T-helper 1 cell treated with Interleukin-12 subunit alpha and Interleukin-12 subunit beta and Interleukin-4 antibody, amounts not matched to agents 30 ng/mL and 1 ng/mL, for 36 hours (primary cell): ENCODE measurements at regions not wholly inside any gene's neighbourhood (a gene's known extent, or its start where the extent isn't known, plus 50 kb on each side); places are given as distances from the start of the nearest gene placed in this dataset.

ENCODE experiments used
- intact Hi-C: fragments of 100-400 bp; cut with micrococcal nuclease; formaldehyde crosslinking; loops from one replicate; pipeline ENCODE4 v1.15.1; 2024

GRCh38 chr12:77630790-77631445 lies 199.8 kb upstream of the NAV3 start:
- intact Hi-C loops, result no loop called here

GRCh38 chr12:77630344-77630743 lies 200.3 kb upstream of the NAV3 start:
- intact Hi-C loops, result no loop called here

DNA sequence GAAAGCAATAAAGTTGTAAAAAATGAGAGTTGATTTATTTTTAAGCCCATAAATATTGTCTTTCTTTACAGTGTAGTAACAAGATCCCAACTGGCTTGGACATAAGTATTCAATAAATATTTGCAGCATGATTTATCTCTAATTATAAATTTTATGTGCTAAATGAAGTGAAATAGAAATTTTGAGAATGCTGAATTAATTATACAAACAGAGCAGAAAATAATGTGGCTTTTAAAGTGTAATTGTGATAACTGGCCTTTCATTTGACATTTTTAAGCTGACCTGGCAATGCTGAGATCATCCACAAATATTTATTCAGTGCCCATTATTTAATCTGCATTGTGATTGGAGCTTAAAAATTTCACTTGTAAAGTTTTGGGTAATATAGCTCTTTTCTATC lies 201.6 kb upstream of the NAV3 start:
- intact Hi-C loops, result no loop called here

- intact Hi-C loops, result no loop called here
Measured at GRCh38 chr12:77625441-77625840, 205.3 kb upstream of the NAV3 start.

GRCh38 chr12:77619425-77619824 lies 211.3 kb upstream of the NAV3 start:
- intact Hi-C loops, result no loop called here

DNA sequence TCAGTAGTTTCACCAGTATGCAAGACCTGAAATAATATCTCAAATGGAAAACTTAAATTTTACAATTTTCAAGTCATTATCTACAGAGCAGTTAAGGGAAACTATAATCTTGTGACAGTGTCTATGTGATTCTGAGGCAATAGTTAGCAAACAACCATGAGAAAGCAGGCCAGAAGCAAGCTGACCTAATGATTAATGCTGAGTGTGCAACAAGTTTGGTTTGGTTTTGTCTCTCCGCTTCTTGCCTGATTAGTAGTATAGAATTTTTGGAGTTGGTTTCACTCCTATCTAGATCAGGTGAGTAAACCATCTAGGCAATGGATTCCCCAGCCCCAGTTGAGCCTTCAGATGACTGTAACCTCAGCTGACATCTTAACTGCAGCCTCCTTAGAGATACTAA lies 212.9 kb upstream of the NAV3 start:
- intact Hi-C loops, result no loop called here

DNA sequence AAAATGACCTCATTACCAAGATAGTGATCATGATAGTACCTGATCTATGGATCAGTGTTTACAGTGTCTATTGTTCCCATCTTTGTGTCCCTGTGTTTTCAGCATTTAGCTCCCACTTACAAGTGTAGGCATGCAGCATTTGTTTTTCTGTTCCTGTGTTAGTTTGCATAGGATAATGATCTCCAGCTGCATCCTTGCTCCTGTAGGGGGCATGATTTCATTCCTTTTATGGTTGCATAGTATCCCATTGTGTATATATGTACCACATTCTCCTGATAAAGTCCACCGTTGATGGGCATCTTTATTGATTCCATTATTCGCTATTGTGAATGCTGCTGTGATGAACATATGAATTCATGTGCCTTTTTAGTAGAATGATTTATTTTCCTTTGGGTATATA lies 215.4 kb upstream of the NAV3 start:
- intact Hi-C loops, result no loop called here

GRCh38 chr12:77613411-77613810 lies 217.3 kb upstream of the NAV3 start:
- intact Hi-C loops, result no loop called here

DNA sequence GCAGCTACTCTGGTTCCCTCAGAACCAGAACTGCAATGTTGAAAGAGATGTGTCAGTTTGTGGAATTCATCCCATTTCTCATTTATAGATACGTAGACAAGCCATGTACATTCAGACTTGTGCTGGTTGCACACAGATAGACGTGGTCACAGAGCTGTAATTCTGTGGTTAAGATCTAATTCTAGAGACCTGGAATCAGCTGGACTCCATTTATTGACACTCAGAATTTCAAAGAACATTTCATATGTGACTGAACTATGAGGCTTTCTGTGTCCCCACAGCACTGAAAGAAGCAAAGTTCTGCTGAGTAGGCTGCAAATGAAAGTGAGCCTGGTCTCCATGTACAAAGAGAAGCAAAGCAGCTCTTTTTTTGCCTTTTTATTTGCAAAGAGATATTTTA lies 220.2 kb upstream of the NAV3 start:
- intact Hi-C loops, result no loop called here

GRCh38 chr12:77609016-77609415 lies 221.7 kb upstream of the NAV3 start:
- intact Hi-C loops, result no loop called here

DNA sequence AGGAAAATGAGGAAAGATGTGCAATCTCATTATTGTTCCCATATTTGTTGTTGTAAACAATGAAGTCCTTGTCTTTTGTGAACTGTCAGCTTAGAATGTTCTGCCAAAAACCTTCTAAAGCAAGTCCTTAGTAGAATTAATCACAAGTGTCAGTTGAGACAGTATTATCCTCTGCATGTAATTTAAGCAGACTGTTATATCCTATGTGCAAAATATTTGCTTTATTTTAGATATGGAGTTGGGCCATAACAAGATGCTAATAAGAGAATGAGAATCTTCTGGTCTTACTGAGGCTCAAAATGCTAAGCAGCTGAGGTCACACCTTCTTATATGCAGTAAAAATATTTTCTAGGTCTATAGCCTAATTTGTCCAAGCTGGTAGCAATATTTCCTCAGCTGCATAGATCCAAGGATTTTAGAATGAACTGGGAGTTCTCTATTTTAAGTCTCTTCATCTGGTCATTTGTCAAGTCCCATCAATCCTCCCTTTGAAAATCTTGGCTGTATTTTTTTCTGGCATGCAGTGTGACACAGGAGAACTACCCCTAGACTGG lies 222.3 kb upstream of the NAV3 start:
- intact Hi-C loops, result no loop called here

GRCh38 chr12:77606348-77606747 lies 224.3 kb upstream of the NAV3 start:
- intact Hi-C loops, result no loop called here

GRCh38 chr12:77603946-77604345 lies 226.7 kb upstream of the NAV3 start:
- intact Hi-C loops, result no loop called here

GRCh38 chr12:77601069-77601468 lies 229.6 kb upstream of the NAV3 start:
- intact Hi-C loops, result no loop called here

GRCh38 chr12:77600468-77600843 lies 230.2 kb upstream of the NAV3 start:
- intact Hi-C loops, result no loop called here

GRCh38 chr12:77599782-77600467 lies 230.8 kb upstream of the NAV3 start:
- intact Hi-C loops, result no loop called here

DNA sequence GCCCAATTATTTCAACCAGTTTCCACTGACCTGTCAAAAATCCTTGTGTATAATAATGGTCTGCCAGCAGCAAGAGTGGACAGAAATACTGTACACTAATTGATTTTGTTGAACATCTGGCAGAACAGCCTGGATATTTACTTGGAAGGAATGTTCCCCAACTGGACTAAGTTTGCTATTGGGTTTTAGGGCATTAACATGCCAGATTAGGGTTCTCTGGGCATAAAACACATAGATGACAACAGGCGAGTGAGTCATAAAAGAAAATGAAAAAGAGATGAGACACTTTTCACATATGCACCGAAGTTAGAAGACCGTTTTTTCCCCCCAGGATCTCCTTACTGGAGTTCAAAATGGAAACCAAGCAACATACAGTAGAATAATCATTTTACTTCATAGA lies 236.3 kb upstream of the NAV3 start:
- intact Hi-C loops, result no loop called here

DNA sequence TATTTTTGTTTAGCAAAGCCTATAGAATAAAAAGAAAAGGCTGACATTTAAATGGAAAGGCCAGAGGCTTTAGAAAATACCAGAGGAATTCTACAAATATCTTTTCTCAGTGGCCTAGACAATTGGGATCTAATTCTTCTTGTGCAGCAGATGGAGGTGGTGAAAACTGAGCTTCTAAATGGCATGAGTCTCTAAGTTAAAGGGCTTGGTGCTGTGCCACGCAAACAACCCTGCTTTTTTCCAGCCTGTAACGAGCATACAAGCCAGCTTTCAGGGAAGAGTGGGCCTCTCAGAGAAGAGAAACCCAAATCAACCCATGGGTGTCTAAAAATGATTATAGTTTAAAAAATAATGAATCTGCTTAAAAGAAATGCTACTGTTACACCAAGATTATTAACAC lies 237.9 kb upstream of the NAV3 start:
- intact Hi-C loops, result no loop called here

DNA sequence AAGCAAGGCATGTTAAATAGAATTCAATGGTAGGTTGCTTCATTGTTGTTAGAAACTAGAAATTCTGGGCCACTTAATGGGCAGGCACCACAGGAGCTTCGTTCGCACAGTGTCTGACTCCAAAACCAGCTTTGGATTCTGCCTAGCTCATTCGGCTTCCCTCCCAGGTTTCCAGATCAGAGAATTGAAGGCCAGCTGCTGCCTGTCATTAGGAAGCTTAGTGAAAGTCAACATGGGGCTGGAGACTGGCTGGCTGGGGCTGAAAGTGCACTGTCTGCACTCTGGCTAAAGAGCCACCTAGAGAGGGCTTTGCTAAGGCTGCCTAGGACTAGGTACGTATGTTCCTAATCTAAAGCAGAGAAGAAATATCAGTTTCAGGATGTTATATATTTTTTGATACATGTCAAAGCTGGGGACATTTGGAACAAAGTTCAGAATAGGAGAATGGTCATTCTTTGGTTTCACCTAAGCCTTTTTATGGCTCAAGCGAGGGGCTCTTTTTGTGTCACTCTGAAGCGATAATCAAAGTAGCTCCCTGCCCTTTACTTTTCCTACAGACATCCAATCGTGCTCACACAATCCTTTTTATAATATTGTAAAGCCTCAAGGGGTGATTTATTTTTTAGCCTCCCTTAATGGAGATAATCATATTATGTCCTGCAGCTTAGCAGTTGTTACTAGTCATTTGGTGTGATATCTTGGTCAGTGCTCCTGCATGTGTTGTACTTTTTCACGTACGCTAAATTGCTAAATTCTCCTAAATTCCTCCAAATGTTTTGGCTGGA lies 238.5 kb upstream of the NAV3 start:
- intact Hi-C loops, result no loop called here

- intact Hi-C loops, result no loop called here
Measured at GRCh38 chr12:77590306-77590705, 240.4 kb upstream of the NAV3 start.

GRCh38 chr12:77584860-77585259 lies 245.8 kb upstream of the NAV3 start:
- intact Hi-C loops, result no loop called here

GRCh38 chr12:77578466-77579220 lies 252.1 kb upstream of the NAV3 start:
- intact Hi-C loops, result no loop called here
